Esophagus mucosa (tissue), 1 donor: ENCODE measurements at regions not wholly inside any gene's neighbourhood (a gene's known extent, or its start where the extent isn't known, plus 50 kb on each side); places are given as distances from the start of the nearest gene placed in this dataset.

Source experiments
- ATAC-seq: fragments of 200-7000 bp; cut with Tn5 transposase; one replicate; pipeline ENCODE4 v1.9.1; 2020
- donor health status: DM: yes; HTN: yes; CAD: no.

DNA sequence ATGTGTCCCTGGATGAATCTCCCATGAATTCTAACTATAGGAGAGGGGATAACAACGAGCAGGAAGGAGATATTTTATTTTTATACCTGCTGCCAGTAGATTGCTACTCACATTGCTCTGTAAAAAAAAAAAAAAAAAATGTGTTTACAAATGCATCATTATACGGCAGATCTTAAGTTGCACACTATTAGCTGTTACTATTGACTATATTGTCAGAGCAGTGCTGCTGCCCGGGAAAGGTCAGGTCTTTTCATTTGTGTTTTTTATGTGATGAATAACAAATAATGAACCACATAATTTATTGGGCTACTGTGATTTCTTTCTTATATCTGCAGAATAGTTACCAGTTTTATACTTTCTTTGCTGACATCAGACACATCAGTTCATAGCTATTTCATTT is 393.3 kb downstream of the C6orf118 start:
- ATAC-seq: no peak

- no peak for ATAC-seq
Observed at GRCh38 chr6:164911873-164912580, 397.4 kb downstream of the C6orf118 start.

DNA sequence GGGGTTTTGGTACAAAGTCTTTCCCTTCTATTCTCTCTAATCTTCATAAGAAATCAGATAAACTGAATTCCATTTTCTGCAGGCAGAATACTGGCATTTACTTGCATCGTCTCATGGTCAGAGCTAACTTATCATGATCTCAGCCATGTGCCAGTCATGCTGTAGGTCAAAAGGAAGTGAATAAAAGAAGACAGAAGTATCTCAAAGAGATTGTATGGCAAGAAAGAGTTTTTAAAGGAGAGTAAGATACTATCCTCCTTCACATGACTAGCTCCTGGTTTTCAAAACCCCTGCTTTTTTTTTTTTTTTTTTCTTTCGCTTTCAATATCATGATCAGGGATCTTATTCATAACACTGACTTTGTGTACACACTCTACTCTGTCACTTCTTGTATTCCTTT is 398.3 kb downstream of the C6orf118 start:
- ATAC-seq: no peak

DNA sequence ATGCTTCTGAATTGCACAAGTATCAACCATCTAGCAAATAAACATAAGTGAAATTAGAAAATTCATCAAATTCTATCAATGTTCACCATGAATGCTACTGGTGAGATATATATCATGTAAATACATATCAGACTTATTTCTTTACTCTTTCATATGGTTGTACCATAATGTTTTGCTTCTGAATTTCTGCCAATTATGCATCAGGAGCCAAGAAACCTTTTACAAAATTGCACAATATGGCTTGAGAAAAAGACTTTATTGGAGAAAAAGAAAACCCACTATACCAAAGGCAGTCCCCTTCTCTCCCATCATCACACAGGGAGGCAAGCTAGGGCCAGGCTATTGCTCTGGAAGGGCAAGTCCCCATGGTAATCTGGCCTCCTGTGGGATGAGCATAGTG is 402.6 kb downstream of the C6orf118 start:
- ATAC-seq: no peak

- ATAC-seq: no peak
Observed at GRCh38 chr6:164905311-164905710, 404.1 kb downstream of the C6orf118 start.

DNA sequence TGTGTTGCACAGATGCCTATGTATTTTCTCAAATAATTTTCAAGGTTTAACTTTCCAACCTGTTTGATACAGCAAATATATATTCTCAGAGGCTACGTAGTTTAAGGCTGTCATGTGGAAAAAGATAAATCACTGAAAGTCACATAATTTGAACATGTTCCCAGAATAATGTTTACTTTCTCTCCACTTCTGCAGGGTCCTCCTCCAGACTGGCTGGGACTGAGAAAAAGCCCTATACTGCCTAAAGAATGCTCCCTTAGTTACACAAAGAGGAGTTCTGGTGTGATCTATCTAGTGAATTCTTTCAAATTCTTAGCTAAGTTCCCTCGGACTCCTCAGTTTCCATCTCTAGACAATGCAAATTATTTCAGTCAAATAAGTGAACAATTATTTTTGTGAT is 411.0 kb downstream of the C6orf118 start:
- ATAC-seq: no peak

- no peak for ATAC-seq
Observed at GRCh38 chr6:164897523-164898235, 411.7 kb downstream of the C6orf118 start.

GRCh38 chr6:164889980-164890379 is 419.4 kb downstream of the C6orf118 start:
- no peak for ATAC-seq

DNA sequence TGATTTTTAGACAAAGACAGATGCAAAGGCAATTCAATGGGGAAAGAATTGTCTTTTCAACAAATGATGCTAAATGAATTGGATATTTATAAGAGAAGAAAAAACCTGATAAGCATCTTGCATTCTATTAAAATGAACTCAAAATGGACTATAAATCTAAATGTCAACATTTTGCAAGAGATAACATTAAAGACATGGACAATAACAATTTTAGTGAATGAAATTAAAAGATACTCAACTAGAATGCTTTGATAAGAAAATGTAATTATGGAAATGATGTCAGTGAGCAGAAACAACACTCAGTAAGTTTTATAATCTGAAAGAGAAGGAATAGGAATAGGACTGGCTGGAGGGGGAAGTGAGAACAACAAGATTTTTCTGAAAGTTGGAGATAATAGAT is 421.7 kb downstream of the C6orf118 start:
- no peak for ATAC-seq

DNA sequence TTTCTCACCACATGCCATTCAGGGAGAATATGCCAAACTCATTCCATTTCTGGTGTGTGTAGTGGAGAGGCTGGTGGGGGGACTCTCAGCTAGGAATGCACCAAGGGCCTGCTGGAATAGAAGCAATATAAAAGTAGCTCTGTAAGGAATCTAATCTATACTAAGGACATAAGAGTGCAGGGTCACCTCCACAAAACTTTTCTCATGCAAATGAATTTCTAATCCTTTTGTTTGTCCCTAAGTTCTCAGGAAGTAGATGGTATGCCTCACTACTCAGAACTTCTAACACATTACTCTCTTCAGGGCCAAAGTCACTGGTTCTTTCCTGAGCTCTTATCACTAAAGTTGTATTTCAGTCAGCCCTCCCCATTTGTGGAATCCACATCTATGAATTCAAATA is 427.2 kb downstream of the C6orf118 start:
- no peak for ATAC-seq

GRCh38 chr6:164871783-164872182 is 437.6 kb downstream of the C6orf118 start:
- ATAC-seq: no peak

GRCh38 chr6:164870164-164870563 is 439.2 kb downstream of the C6orf118 start:
- ATAC-seq: no peak

- ATAC-seq: no peak
Observed at GRCh38 chr6:164861967-164862366, 447.4 kb downstream of the C6orf118 start.

DNA sequence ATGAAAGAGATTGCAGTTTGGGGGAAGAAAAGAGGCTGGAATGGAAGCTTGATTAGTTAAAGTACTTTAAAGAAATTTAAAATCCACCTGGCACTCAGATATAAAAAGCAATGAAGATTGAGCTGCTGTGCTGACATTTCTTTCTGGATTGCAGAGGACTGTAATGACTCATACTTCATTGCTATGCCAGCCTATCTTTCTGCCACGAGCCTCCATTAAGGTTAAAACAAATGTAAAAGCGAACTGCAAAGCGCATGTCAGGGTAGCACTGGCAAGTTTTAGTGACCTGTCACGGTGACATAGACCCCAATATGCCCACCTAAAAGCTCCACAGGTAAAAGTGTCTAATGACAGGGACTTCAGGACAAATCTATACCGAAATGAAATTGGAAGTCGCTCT is 449.6 kb downstream of the C6orf118 start:
- ATAC-seq: no peak

DNA sequence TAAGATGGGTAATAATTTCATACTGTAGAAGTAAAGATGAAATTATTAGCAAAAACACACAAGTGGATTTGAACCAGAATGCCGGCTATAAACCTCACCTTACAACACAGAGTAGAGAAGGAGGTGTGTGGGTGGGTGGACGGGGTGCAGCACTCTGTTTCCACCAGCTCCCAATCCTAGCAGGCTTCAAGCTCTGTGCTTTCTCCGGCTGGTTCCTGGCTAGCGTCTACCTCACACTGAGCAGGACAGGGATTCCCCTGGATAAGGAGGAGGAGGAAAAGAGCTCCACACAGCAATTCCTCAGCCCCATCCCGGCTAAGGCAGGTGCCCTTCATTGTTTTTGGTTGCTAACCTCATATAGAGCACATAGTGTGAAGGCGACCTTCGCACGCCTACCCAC is 453.3 kb downstream of the C6orf118 start:
- ATAC-seq: no peak

GRCh38 chr6:164855281-164855680 is 454.1 kb downstream of the C6orf118 start:
- no peak for ATAC-seq

- ATAC-seq: no peak
Observed at GRCh38 chr6:164854526-164854925, 454.9 kb downstream of the C6orf118 start.

DNA sequence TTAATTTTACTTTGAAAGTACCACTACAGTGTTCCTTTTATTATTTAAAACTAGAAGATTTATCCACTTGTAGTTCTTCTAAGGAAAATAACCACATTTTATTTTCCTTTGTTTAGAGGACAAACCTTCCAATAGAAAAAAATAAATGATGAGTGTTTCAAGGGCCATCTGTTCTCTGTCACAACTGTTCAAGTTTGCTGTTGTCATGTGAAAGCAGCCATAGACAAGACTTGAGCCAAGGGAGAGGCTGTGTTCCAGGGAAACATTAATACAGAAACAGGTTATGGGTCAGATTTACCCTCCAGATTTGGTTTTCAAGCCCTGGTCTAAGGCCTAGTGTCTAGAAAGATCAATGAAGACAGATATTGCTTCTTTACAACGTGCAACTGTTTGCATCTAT is 463.6 kb downstream of the C6orf118 start:
- ATAC-seq: no peak

GRCh38 chr6:164842085-164842484 is 467.3 kb downstream of the C6orf118 start:
- no peak for ATAC-seq

DNA sequence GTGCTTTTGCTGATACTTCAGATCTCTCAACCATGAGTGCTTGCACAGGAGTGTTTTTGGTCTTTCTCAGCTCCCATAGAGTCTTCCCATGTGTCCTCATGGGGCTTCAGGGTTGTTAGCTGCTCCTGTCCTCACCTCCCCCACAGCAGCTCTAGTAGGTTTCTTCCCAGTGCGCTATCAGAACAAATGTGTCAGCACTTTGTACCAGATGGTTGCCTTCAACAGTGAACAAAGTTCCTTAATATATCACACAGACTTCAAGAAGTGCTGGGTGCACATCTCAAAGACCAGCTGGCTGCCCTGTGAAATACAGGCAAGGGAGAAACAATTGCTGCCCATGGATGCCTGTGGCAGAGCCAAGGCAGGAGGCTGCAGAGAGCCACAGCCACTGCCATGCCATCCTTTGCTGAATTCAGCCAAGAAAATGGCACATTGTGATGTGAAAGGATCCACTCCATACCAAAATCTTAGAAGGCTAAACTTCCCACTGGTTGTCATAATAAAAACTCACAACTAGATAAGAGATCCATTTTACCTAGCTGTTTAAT is 471.3 kb downstream of the C6orf118 start:
- ATAC-seq: no peak

DNA sequence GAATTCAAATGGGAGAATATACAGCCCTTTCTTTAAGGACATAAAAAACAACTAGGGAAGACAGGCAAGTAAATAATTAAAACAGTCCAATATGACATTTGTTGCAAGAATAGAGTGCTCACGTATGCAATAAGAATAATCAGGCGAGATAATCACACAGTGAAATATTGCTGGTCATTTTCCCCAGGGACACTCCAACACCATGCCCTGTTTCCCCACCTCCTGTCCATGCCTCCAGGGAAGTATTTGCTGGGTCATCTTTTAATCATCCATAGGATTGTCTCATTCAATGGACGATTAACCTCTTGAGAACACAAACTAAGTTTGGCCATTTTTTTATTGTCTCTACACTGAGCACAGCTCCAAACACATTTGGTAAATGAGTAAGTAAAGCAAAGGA is 472.9 kb downstream of the C6orf118 start:
- no peak for ATAC-seq

DNA sequence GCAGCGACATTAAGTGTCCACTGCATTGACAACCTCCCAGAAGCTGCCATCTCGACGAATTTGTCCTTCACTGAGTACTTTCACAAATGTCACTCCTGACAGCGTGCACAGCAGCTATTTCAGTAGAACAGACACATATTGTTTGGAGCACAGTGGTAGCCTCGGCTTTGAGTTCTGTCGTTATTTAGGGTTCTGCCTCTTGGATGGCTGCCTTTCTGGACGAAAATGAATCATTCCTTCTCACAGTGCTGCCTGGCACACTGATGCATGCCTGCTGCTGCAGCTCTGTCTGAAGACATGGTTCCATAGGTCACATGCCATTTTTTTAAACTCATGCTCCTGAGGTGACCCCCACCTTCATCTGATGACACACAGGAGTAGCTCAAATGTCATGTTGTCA is 477.0 kb downstream of the C6orf118 start:
- no peak for ATAC-seq

DNA sequence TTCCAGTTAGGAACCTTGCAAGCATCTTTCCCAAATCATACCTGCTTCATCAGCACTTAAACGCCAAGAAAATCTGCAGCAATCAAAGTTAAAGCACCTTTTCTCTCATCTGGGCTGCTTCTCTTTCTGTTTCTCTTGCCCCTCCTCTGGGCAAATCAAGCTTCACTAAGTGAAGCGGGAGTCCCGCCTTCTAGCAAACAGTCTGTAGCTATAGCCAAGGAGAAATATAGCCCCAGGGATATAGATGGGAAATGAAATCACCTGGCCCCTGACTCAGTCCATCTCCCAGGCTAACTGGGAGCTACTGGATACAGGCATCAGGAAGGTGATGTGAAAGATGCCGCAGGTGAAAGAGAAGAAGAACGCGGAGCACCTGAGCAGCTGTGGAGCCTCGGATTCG is 481.9 kb downstream of the C6orf118 start:
- ATAC-seq: no peak

DNA sequence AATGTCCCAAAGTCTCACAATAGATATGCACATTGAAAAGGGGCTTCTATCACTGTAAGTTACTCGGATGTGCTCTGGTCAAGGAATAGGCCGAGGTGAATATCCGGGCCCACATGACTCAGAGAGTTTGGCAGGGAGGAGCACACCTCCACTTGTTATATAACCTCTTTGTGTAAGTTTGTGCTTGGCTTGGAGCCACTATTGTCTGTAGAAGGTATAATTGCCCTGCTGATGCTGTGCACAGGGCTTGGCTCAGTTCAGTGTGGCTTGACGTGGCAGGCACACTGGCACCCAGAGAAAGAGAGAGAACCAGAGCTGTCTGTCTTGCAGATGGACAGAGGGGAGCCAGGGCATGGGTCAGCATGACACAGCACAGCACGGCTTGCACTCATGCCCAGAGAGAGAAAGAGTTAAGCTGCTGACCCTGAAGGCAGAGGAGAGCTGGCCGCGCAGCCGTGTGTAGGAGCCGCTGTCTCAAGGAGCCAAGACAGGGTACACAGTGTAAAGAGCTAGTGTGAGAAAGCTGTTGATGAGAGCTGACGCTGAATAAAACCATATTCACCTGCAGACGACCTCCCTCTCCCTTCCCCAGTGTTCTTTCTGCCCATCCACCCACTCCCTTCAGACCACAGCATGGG is 482.5 kb downstream of the C6orf118 start:
- peak; percentile 23 for ATAC-seq
